GM04503 (cell line): ENCODE measurements at regions not wholly inside any gene's neighbourhood (a gene's known extent, or its start where the extent isn't known, plus 50 kb on each side); places are given as distances from the start of the nearest gene placed in this dataset.

ENCODE experiments used
- DNase-seq: peaks from one replicate; pipeline ENCODE4 v3.0.0-alpha.2; 2012; ENCODE audit warnings: low read depth

GRCh38 chr7:45358287-45358686 is 200.7 kb downstream of the RAMP3 start:
- no peak for DNase-seq

GRCh38 chr7:45359250-45359649 is 201.7 kb downstream of the RAMP3 start:
- no peak for DNase-seq

DNA sequence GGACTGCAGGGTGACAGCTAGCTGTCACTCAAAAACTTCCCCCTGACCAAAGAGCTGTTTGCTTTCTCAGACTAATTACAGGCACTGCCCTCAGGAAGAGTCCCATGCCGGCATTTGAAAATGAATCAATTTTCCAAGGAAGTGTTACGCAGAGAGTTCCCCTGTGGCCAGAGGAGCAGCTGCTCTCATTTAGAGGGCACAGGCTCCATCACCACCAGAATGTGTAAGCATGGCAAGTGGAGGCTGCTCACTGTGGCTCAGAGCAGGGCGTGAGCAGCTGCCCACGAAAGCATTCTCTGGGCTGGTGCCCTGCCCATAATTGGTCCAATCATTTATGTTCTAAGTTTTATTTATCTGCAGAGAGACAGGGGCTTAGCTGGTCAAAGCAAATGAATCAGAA is 202.2 kb downstream of the RAMP3 start:
- no peak for DNase-seq

DNA sequence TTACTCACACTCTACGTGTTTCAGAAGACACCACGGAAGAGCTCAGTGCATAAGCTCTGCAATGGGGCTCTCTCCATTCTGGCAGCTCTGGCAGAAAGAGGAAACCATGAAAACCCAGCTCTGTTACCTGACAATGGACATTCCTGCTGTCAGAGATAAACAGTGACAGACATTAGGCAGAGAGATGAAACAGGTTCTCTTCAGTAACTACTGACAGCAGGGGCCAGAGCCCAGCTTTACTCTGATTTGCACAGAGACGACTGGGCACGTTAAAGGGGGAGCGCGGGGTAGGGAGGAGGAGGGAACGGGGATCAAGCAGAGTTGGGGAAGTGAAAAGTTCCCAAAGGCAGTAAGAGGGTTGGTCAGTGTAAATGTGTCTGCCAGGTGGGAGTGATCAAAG is 206.1 kb downstream of the RAMP3 start:
- DNase-seq: no peak

GRCh38 chr7:45365341-45365740 is 207.8 kb downstream of the RAMP3 start:
- DNase-seq: no peak

DNA sequence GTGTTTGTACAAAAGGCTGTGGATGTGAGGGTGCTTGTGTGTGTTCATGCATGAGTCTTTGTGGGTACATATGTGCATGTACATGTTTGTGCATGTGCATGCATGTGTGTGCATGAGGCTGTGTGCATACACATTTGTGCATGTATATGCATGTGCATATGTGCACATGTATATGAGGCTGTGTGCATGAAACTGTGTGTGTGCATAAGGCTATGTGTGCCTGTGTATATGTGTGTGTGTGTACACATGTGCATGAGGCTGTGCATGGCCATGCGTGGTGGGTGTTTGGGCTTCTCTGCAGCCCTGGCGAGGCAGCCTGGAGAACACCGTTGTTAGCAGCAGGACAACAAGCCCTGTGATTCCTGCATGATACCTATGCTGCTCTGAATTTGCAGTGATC is 207.7 kb upstream of the ADCY1 start:
- DNase-seq: no peak

- DNase-seq: no peak
Measured at GRCh38 chr7:45367026-45367425, 207.1 kb upstream of the ADCY1 start.

DNA sequence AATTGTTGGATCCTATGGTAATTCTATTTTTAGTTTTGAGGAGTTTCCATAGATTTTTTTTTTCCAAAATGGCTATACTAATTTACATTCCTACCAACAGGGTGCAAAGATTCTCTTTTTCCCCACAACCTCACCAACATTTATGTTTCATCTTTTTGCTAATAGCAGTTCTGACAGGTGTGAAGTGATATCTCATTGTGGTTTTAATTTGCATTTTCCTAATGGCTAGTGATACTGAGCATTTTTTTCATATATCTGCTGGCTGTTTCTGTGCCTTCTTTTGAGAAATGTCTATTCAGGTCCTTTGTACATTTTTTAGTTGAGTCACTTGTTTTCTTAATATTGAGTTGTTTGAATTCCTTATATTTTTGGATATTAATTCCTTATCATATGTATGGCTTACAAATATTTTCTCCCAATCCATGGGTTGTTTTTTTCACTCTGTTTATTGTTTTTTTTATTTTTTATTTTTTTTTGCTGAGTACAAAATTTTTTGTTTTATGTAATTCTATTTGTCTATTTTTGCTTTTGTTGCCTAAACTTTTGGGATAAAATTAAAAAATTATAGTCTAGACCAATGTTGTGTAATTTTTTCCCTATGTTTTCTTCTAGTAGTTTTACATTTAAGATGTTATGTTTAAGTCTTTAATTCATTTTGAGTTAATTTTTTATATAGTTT is 205.9 kb upstream of the ADCY1 start:
- DNase-seq: no peak

DNA sequence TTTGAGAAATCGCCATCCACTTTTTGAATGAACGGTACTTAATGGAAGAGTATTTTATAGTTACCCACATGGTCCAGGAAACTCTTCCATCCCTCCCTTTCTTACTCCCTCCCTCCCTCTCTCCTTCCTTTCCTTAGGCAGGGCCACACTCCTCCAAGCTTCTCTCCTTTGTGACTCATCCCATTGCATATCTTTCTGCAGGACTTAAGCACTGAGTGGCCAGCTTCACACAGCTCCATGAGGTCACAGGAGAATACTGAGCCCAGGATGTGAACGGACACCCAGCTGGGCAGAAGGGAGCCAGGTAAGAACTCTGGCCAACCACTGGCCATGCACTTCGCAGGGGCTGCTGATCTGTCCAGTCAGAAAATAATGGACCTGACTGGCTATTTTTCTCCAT is 189.7 kb upstream of the ADCY1 start:
- DNase-seq: peak; percentile 11

- DNase-seq: no peak
Measured at GRCh38 chr7:45387837-45388236, 186.3 kb upstream of the ADCY1 start.

DNA sequence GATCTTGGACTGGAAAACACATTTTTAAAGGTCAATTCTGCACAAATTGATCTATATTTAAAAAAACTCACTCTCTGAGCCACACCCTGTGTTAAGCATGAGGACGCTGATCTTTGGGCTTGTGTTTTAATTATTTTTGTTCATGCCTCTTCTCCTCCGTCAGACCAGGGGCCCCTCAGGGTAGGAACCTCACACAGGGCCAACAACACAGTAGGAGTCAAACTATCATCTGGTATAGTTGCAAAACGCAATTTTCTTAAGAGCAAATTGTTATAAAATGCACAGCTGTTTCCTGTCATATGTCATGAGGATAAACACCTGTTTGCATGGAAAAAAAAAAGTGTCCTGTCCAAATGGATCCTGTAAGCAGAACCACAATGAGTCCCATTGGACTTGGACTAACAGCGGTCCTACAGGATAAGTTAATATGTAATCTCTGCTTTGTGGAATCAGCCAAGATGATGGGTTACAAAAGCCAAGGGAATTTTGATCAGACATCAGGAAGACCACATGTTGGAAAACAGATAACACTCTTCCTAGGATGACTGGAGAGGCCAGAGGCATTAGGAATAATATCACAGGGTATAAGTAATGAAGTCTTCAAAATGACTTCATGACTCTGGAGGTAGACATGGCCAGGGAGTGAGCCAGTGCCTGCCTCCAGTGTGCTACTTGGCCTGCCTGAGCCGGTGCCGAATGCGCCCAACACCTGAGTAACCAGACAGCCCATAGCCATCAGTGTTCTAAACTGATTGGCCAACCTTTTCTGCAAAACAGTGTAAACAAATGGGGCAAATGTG is 184.9 kb upstream of the ADCY1 start:
- no peak for DNase-seq

DNA sequence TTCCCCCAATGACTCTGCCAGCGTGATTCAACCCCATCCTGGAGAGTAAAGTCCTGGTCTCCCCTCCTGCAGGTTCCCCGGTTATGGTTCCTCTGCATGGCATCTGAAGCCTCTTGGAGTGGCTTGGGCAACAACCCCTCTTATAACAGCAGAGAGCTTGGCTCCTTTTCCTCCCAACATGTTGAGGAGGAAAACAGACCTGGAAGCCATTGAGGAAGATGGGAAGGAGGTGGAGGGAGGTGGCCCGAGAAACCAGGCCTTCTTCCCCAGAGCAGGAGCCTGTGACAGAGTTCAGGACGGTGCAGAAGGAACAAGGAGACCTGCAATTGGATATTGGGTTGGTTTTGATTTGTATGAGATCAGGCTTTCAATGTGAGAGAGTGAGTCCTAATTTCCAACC is 184.0 kb upstream of the ADCY1 start:
- DNase-seq: no peak

DNA sequence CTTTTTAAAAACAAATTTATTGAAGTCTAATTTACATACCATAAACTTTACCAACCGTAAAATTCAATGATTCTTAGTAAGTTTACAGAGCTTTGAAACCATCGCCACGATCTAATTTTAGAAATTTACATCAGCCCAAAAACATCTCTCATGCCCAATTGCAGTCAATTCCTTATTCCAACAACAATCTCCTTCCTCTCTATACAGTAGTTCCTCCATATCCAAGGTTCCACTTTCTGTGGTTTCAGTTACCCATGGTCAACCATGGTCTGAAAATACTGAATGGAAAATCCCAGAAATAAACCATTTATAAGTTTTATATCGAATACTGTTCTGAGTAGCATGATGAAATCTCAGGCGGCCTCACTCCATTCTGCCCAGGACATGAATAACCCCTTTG is 183.4 kb upstream of the ADCY1 start:
- no peak for DNase-seq

GRCh38 chr7:45391618-45392451 is 182.3 kb upstream of the ADCY1 start:
- DNase-seq: no peak

GRCh38 chr7:45394117-45394708 is 180.0 kb upstream of the ADCY1 start:
- no peak for DNase-seq

DNA sequence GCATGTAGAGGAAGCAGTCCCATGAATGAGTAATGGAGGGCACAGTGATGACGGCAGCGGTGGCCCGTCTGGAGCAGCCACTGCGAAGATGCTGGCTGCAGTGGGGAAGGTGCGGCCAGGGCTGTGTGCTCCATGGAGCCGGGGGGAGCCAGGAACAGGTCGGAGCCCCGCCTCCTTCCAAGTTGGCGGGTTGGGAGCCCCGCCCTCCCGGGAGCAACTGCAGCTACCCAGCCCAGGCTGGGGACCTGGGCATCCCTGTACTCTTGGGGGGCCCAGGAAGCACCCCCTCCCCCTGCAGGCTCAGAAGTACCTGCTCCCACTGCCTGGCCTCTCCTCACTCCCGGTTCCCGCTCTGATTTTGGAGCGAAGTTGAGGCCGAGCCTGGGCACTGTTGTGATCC is 175.1 kb upstream of the ADCY1 start:
- DNase-seq: no peak

- DNase-seq: no peak
Measured at GRCh38 chr7:45400680-45401079, 173.5 kb upstream of the ADCY1 start.

DNA sequence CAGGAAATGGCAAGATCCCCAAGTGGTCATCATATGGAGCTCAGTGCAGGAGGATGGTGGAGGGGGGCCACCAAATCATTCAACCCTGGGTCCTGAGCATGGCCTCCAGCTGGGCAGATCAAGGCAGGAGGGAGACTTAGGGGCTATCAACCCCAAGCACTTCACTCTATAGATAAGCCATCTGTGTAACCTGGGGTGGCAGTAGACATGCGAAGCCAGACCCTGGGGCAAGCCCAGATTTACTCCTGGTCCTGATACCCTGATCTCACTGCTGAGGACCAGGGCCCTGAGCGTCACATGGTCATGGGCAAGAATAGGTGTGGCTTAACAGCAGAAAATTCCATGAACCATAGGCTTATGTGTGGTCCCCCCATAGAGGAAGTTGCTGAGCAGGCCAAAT is 173.0 kb upstream of the ADCY1 start:
- DNase-seq: no peak

DNA sequence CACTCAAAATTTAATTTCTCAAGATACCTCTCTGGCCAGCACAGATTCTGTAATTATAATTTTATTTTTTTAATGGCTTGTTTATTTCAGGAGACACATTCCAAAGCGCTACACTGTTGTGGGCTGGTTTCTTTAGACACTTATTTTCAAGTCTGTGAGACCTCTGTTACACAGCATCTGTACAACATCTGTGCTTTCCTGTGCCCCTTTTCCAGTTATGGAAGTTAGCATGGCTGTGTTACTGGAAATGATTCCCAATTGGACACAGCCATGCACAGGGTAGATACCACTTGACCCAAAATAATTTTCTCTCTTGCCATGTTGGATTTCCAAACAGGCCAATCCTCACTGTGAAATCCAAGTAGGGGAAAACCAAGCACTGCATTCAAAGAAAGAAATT is 172.3 kb upstream of the ADCY1 start:
- DNase-seq: no peak

- DNase-seq: peak; percentile 8
Measured at GRCh38 chr7:45402480-45403218, 171.5 kb upstream of the ADCY1 start.

DNA sequence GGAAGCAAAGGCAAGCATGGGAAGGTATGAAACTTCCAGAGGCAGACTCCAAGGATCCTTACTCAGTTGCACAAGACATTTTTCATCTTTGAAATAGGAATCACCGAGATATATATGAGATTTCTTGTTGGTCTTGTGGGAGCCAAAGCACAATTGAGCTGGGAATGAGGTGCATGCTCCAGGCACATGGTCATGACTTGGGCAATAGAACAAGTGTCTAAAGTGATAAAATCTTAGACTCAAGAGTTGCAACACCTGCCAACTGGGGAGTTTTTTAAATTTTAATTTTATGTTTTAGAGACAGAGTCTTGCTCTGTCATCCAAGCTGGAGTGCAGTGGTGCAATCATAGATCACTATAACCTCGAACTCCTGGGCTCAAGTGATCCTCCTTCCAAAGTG is 169.5 kb upstream of the ADCY1 start:
- no peak for DNase-seq
